Left ventricle myocardium superior (tissue), 1 donor: ENCODE measurements at regions not wholly inside any gene's neighbourhood (a gene's known extent, or its start where the extent isn't known, plus 50 kb on each side); places are given as distances from the start of the nearest gene placed in this dataset.
"Not testable (repeated sequence)": the region's sequence is repeated elsewhere in the genome, so short reads cannot be mapped to it uniquely, and the experiment has no call there.

Source experiments
- ATAC-seq: fragments of 200-7000 bp; cut with Tn5 transposase; one replicate; pipeline ENCODE4 v1.9.1; 2020; ENCODE audit warnings: mild to moderate bottlenecking, moderate library complexity
- DNase-seq: peaks from one replicate; pipeline ENCODE4 v3.0.0-alpha.2; 2020
- intact Hi-C: fragments of 100-400 bp; cut with micrococcal nuclease; formaldehyde crosslinking; loops from one replicate; pipeline ENCODE4 v1.11.0; 2022
- donor health status: DM: no; HTN: yes; CAD: no; lungs with severe emphysema.

DNA sequence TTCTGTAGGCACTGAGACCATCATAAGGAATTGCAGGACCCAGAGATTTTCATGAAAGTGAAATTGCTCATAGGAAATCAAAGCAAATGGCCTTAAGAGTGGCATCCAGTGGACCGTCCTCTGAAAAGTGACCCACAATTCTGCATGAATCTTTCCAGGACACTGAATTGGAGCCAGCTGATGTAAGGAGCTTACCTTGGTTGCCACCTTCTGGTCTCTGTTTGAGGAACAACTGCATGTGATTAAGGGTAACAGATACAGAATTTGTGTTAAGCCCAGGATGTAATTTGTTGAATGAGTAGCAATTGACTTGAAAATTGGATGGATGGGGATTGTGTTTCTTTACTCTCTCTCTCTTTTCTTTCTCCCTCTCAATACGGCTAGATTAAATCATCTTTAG is 49.9 kb upstream of the GAS1 start:
- DNase-seq (no peak), ATAC-seq (no peak)
- intact Hi-C loops: no loop called here

DNA sequence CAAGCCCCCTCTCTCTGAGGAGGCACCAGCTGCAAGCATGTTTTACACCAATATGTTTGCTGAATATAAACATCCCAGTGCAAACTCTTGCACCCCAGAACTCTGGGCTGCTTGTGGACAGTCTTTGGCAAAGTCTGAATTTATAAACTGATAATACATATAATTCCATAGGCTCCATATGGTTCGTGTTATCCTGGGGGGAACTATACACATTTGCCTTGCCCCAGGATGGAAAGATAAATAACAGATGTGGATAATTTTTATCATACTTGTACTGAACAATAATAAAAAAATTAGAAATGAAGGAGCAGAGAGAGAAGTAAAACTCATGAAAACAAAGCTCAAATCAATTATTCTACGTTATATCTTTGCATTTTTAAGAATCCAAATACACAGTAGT is 50.6 kb upstream of the GAS1 start:
- DNase-seq (no peak), ATAC-seq (no peak)
- intact Hi-C loops: no loop called here

DNA sequence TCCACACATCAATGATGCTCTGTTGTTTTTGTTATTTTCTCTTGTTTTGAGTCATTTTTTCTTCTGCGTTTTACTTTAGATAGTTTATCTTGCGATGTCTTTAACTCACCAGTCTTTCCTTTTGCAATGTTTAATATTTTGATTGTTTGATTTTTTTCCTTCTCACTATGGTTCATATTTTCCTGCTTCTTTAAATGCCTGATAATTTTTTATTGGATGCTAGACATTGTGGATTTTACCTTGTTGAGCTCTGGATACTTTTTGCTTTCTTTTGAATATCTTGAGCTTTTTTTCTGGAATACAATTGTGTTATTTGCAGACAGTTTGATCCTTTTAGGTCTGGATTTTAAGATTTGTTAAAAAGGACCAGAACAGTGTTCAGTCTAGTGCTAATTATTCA is 55.2 kb upstream of the GAS1 start:
- DNase-seq (no peak), ATAC-seq (no peak)
- intact Hi-C loops: no loop called here

GRCh38 chr9:87004016-87004415 is 56.7 kb upstream of the GAS1 start:
- DNase-seq (no peak), ATAC-seq (no peak)
- intact Hi-C loops: no loop called here

GRCh38 chr9:87006956-87007355 is 59.6 kb upstream of the GAS1 start:
- ATAC-seq (no peak), DNase-seq (no peak)
- intact Hi-C loops: no loop called here

DNA sequence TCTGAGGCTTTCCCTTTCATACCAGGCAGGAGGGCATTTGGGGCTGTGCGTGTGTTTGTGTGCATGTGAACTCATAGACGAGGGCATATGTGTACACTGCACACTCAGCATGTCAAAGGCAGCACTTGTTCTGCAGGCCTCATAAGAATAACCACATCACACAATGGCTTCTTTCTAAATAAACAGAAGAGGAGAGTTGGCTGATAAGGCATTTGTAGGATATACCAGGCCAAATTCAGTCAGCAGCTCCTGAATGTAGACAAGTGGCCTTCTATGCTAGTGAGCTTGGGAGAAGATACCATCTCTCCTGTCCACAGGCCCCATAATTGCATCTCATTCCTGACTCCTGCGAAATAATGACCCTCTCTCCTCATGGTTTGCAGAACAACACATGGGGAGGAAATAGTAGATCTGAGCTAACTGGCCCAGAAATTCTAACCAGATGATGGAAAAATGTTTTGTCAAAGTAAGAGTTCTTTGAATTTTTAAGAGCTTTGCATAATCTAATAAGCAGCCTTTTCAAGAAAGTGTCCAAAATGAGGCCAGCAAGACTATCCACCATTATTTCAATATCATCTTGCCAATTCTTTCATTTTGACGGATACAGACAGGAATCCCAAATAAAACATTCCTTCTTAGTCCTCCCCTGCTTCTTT is 60.5 kb upstream of the GAS1 start:
- ATAC-seq (peak; percentile 54), DNase-seq (no peak)
- intact Hi-C loops: no loop called here

DNA sequence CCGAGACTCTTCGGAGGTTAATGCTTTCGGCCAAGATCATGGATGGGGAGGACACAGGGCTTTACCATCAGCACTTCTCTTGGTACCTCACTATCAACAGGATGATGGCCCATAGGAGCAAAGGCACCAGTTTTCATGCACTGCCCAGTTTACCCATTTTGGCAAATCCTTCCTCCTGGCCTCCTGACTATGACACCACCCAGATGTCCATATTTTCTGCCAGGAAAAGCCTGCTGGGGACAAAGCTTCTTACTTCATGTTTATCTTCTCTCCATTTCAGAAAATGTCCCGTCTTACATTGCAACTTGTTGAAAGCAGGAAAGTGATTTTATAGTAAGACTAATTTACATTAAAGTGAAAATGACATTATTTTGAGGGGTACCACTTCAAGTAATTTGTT is 61.4 kb upstream of the GAS1 start:
- intact Hi-C loops: no loop called here
- DNase-seq (no peak), ATAC-seq (peak; percentile 55)

- DNase-seq: no peak
- intact Hi-C loops: no loop called here
Observed at GRCh38 chr9:87010626-87011025, 63.3 kb upstream of the GAS1 start.

DNA sequence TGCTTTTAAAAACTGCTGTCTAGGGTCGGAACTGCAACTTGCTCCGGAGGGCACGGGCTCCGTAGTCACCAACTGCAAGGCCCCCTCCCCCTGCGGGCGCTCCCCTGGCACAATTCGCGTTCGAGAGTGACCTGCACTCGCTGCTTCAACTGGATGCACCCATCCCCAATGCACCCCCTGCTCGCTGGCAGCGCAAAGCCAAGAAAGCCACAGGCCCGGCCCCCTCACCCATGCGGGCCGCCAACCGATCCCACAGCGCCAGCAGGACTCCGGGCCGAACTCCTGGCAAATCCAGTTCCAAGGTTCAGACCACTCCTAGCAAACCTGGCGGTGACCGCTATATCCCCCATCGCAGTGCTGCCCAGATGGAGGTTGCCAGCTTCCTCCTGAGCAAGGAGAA is 64.2 kb upstream of the GAS1 start:
- intact Hi-C loops: no loop called here
- no peak for DNase-seq
- no peak for ATAC-seq

More at GRCh38 chr9:87010626-87011025, 63.3 kb upstream of the GAS1 start:
- peak; percentile 32 for ATAC-seq

DNA sequence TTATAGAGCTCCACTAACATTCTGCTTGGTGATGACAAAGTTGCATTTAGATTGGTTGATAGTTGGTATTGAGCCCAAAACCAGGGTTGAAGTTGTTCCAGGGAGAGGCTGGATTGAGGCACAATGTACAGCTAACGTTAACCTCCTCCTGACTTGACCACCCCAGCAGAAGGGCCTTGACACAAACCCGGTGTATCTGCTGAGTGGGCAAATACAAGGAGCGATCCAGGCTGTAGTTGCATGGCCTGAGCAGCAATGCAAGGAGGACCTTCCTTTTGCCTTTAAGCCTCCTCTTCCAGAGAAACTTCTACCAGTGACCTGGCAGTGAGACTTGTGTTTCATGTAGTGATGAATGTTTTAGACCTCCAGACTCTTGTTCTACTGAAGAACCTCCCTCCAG is 66.2 kb upstream of the GAS1 start:
- DNase-seq: no peak
- intact Hi-C loops: no loop called here
- ATAC-seq: no peak

DNA sequence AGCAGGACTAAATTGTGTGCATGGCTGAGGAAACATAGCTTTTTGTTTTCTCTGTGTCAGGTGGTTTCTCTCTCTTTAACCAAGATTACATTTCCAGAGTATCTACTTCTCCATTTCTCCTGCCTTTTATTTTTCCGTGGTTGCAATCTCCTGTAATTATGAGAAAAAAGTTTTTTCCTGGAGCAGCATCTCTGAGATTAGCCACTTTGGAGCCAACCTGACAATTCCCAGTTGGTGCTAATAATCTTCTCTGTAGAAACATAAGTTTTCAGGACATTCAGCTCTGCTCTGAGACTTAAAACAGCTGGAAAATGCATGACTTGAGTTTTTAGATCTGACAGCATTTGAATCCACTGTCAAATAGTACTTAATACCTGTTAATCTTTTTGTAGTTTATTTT is 67.1 kb upstream of the GAS1 start:
- DNase-seq: no peak
- intact Hi-C loops: no loop called here
- ATAC-seq: peak; percentile 37

DNA sequence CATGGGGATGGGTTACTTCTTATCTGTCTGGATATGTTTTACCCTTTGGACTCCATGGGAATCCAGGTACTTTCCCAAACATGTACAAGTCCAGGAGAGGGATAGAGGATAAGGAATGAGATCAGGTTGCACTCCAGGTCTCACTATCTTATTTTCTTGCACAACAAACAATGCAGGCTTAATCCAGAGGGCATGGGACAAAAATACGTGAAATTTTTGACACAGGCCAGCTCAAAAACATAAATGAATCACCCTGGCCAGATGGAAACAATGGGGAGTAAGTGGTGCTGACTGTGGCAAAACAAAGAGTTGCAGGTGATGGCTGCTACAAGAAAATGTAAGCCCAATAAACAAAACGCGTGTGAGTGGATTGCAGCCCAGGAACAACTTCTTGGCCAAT is 69.4 kb upstream of the GAS1 start:
- DNase-seq (no peak), ATAC-seq (no peak)
- intact Hi-C loops: no loop called here

DNA sequence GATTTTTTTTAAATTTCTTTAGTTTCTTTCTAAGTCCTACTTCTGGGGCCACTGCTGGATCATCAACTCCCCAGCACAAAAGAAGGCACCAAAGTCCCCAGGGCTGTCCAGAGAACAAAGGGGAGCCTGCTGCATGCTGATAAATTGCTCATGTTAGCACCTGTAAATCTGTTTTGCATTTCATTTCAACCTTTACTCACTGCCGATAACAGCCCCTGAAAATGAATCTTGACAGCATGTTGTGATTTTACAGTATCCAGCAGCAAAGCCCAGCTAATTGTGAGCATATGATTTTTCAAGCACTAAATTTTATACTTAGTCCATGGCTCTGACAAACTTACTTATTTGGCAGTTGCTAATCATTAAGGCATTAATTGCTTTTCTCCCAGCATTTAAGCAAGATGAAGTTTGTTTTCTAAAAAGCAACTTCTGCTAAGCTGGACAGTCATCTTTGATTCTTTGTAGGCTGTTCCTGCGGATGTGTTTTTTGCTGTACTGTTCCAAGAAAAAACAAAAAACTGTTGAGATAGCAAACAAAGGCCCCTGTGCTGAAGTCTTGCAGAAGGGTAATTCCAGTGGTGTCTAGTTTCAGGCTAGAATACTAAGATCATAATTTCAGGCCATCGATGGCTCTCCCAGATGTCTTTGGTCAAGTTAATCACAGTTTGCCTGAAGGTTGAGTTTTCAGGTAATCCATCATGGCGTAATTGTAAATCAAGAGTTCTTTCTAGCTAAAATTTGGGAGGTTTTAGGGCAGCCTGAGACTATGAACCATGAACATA is 73.1 kb upstream of the GAS1 start:
- ATAC-seq: no peak
- intact Hi-C loops: no loop called here

DNA sequence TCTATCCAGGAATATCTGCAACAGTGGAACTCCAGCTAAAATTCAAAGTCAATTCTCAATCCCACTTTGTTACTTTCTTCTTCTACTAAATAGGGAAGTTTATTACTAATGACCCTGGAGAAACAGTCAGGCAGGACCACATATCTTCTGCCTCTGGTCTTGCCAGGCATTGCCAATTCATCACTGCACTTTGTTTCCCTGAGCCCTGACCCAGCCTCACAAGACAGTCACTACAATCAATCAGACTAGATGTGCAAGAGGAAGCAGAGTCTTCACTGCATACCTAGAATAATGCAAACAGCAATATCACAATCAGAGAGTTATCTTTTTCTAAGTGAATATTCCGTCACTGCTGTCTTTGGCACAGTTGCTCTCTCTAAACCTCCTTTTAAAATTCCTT is 74.9 kb upstream of the GAS1 start:
- ATAC-seq (no peak), DNase-seq (no peak)

More for the DNA sequence above, 73.1 kb upstream of the GAS1 start:
- DNase-seq: no peak

DNA sequence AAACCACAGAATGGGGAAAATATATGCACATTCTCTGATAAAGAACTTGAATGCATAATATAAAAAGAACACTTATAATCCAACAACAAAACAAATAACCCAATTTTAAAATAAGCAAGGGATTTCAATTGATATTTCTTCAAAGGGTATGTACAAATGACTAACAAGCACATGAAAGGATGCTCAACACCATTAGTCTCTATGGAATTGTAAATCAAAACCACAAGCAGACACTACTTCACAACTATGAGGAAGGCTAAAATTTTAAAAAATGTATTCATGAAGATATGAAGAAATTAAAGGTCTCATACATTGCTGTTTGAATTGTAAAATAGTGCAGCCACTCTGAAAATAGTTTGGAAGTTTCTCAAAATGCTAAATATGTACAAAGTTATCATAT is 78.9 kb upstream of the GAS1 start:
- ATAC-seq (no peak), DNase-seq (no peak)
- intact Hi-C loops: no loop called here

More for the DNA sequence above, 74.9 kb upstream of the GAS1 start:
- intact Hi-C loops: no loop called here

DNA sequence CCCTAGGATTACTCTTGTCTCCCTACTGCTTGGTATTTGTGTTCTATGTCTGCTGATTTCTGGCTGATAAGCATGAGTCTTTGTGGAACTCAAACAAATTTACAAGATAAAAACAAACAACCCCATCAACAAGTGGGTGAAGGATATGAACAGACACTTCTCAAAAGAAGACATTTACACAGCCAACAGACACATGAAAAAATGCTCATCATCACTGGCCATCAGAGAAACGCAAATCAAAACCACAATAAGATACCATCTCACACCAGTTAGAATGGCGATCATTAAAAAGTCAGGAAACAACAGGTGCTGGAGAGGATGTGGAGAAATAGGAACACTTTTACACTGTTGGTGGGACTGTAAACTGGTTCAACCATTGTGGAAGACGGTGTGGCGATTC is 81.5 kb upstream of the GAS1 start:
- ATAC-seq, intact Hi-C loops, DNase-seq: not testable (repeated sequence)

- ATAC-seq: no peak
- DNase-seq: no peak
- intact Hi-C loops: no loop called here
Observed at GRCh38 chr9:87029905-87030304, 82.6 kb upstream of the GAS1 start.

DNA sequence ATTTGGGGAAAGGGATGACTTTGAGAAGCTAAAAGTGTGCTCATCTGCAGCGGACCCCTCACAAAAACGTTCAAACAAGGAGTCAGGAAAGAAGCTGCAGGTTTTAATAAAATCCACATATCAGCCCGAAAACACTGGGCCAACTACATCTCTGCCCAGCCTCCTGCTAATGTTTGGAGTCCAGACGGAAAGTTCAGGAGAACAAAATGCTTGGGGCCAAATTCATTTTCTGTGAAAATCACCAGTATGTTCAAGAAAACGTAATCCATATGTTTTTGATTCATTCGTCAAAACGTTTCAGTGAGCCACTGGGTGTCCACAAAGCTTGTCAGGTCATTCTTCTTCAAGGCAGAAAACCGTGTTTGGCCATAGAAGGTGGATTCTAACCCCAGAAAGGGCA is 87.5 kb upstream of the GAS1 start:
- DNase-seq (no peak), ATAC-seq (no peak)
- intact Hi-C loops: no loop called here

DNA sequence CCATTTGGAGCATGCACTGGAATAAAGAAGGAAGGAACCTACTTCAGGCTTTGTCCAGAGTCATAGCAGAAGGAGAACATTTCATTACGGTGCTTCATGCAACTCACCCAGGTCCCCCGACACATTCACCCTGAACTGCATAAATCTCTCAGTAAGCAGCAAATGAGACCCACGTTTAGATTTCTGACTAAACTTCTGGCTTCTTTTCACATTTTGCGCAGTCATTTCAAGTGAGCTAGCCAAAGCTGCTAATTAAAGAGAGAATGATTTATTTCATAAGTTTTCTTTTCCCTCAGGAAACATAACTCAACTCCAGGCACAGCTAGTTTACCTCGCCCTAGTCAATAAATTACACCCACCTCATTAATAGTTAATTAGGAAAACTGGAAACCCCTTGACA is 88.6 kb upstream of the GAS1 start:
- ATAC-seq (no peak), DNase-seq (no peak)
- intact Hi-C loops: no loop called here

DNA sequence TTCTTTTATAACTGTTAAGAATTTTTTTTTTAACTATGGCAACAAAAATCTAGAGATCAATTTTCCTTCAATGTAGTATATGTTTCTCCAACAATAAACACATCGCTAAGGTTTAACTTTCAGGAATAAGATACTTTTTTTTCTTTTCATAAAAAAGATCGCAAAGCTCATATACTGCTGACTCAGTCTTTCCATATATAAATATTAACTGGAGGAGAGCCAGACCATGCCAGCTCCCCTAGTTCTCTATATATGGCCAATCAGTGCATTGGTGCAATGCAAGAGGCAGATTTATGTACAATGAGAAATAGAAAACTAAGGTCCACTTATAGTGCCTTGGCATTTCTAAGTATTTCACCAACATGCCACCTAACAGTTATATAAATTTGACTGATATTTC is 89.2 kb upstream of the GAS1 start:
- DNase-seq (no peak), ATAC-seq (no peak)
- intact Hi-C loops: no loop called here

- intact Hi-C loops: no loop called here
- ATAC-seq (no peak), DNase-seq (no peak)
Observed at GRCh38 chr9:87039809-87040392, 92.6 kb upstream of the GAS1 start.
